GM23338 (cell line): ENCODE measurements at regions not wholly inside any gene's neighbourhood (a gene's known extent, or its start where the extent isn't known, plus 50 kb on each side); places are given as distances from the start of the nearest gene placed in this dataset.

Experiments used
- ATAC-seq: fragments of 200-7000 bp; cut with Tn5 transposase; 3 replicates; pipeline ENCODE4 v1.9.1; 2020
- DNase-seq: peaks from one replicate; pipeline ENCODE4 v3.0.0-alpha.2; 2015; ENCODE audit warnings: low spot score
- H2AFZ ChIP-seq: fragments of 200-600 bp; sonication (generic); 2 replicates; pipeline ENCODE4 v1.8.0; 2016; ENCODE audit warnings: antibody characterized with exemption, mild to moderate bottlenecking, moderate library complexity
- H3F3A ChIP-seq: fragments of 200-600 bp; sonication (generic); replicated peaks from 2 replicates; pipeline ENCODE4 v1.8.0; 2017; ENCODE audit warnings: antibody characterized with exemption, mixed run types, low read depth
- H3K27ac ChIP-seq: fragments of 200-600 bp; sonication (generic); 2 replicates; pipeline ENCODE4 v1.6.1; 2016; ENCODE audit warnings: low read depth
- H3K27me3 ChIP-seq: fragments of 200-600 bp; sonication (generic); 2 replicates; pipeline ENCODE4 v1.8.0; 2016; ENCODE audit warnings: mild to moderate bottlenecking, mixed run types, moderate library complexity; ENCODE audit not compliant: insufficient read depth
- H3K36me3 ChIP-seq: fragments of 200-600 bp; sonication (generic); 2 replicates; pipeline ENCODE4 v1.8.0; 2016; ENCODE audit warnings: mild to moderate bottlenecking; ENCODE audit not compliant: insufficient read depth
- H3K4me1 ChIP-seq: fragments of 200-600 bp; sonication (generic); 2 replicates; pipeline ENCODE4 v1.8.0; 2016; ENCODE audit warnings: mild to moderate bottlenecking, moderate library complexity; ENCODE audit not compliant: insufficient read depth
- H3K4me2 ChIP-seq: fragments of 200-600 bp; sonication (generic); 2 replicates; pipeline ENCODE4 v1.7.1; 2017; ENCODE audit warnings: mixed run types
- H3K4me3 ChIP-seq: fragments of 200-600 bp; sonication (generic); 2 replicates; pipeline ENCODE4 v1.6.1; 2016; ENCODE audit warnings: mixed run types
- H3K79me2 ChIP-seq: fragments of 200-600 bp; sonication (generic); replicated peaks from 2 replicates; pipeline ENCODE4 v1.8.0; 2017; ENCODE audit warnings: mild to moderate bottlenecking; ENCODE audit not compliant: insufficient read depth
- H3K9me2 ChIP-seq: fragments of 200-600 bp; sonication (generic); 2 replicates; pipeline ENCODE4 v1.8.0; 2017; ENCODE audit not compliant: insufficient read depth
- H4K20me1 ChIP-seq: fragments of 200-600 bp; sonication (generic); replicated peaks from 2 replicates; pipeline ENCODE4 v1.8.0; 2017; ENCODE audit warnings: mild to moderate bottlenecking; ENCODE audit not compliant: insufficient read depth
- H3K27ac Mint-ChIP-seq: 2 replicates; pipeline ENCODE4 v1.8.0; 2020; ENCODE audit warnings: inconsistent platforms, mild to moderate bottlenecking, moderate library complexity, mixed read lengths
- H3K27me3 Mint-ChIP-seq: 3 replicates; pipeline ENCODE4 v1.8.0; 2022; ENCODE audit warnings: low read depth, mild to moderate bottlenecking, moderate library complexity, mixed read lengths, inconsistent platforms; ENCODE audit not compliant: insufficient read depth, poor library complexity
- H3K36me3 Mint-ChIP-seq: 3 replicates; pipeline ENCODE4 v1.8.0; 2021; ENCODE audit warnings: low read depth, mild to moderate bottlenecking, inconsistent platforms, moderate library complexity, mixed read lengths
- H3K4me1 Mint-ChIP-seq: 3 replicates; pipeline ENCODE4 v1.8.0; 2020; ENCODE audit warnings: mild to moderate bottlenecking, inconsistent platforms, mixed read lengths
- H3K4me3 Mint-ChIP-seq: 3 replicates; pipeline ENCODE4 v1.8.0; 2021; ENCODE audit warnings: moderate library complexity, mild to moderate bottlenecking, inconsistent platforms, mixed read lengths
- H3K9me3 Mint-ChIP-seq: 3 replicates; pipeline ENCODE4 v1.8.0; 2020; ENCODE audit warnings: moderate library complexity, mild to moderate bottlenecking, inconsistent platforms, mixed read lengths
- CREB1 ChIP-seq: fragments of 250-450 bp; sonication (Bioruptor Pico); IDR thresholded peaks from 2 replicates; pipeline ENCODE4 v1.5.0; 2020; ENCODE audit warnings: low read depth, mild to moderate bottlenecking, moderate library complexity
- ETS1 ChIP-seq: IDR thresholded peaks from 2 replicates; pipeline ENCODE4 v1.6.1; 2016; ENCODE audit warnings: antibody characterized with exemption
- EZH2 ChIP-seq: fragments of 200-600 bp; sonication (generic); IDR thresholded peaks from one replicate; pipeline ENCODE4 v1.8.0; 2017; ENCODE audit warnings: antibody characterized with exemption, mild to moderate bottlenecking, low read depth; ENCODE audit not compliant: unreplicated experiment
- EZH2phosphoT487 ChIP-seq: fragments of 200-600 bp; sonication (generic); IDR thresholded peaks from one replicate; pipeline ENCODE4 v1.8.1; 2018; ENCODE audit warnings: antibody characterized with exemption; ENCODE audit not compliant: unreplicated experiment
- JUNB ChIP-seq: IDR thresholded peaks from one replicate; pipeline ENCODE4 v1.6.1; 2016; ENCODE audit warnings: antibody characterized with exemption; ENCODE audit not compliant: unreplicated experiment
- NANOG ChIP-seq: IDR thresholded peaks from 2 replicates; pipeline ENCODE4 v1.6.1; 2016; ENCODE audit warnings: antibody characterized with exemption, borderline replicate concordance
- POLR2AphosphoS5 ChIP-seq: IDR thresholded peaks from 2 replicates; pipeline ENCODE4 v1.6.1; 2016; ENCODE audit warnings: antibody characterized with exemption, low read depth
- REST ChIP-seq: IDR thresholded peaks from one replicate; pipeline ENCODE4 v1.6.1; 2018; ENCODE audit warnings: antibody characterized with exemption; ENCODE audit not compliant: unreplicated experiment
- STAT1 ChIP-seq: IDR thresholded peaks from one replicate; pipeline ENCODE4 v1.6.1; 2016; ENCODE audit warnings: antibody characterized with exemption; ENCODE audit not compliant: unreplicated experiment
- ZNF114 ChIP-seq: fragments of 250-450 bp; sonication (Bioruptor Pico); IDR thresholded peaks from 2 replicates; pipeline ENCODE4 v1.5.0; 2020; ENCODE audit warnings: mild to moderate bottlenecking, moderate library complexity
- ZNF331 ChIP-seq: fragments of 250-450 bp; sonication (Bioruptor Pico); IDR thresholded peaks from 2 replicates; pipeline ENCODE4 v1.5.0; 2020; ENCODE audit warnings: low read depth, mild to moderate bottlenecking, moderate library complexity
- ZNF462 ChIP-seq: fragments of 250-450 bp; sonication (Bioruptor Pico); IDR thresholded peaks from 2 replicates; pipeline ENCODE4 v1.5.0; 2020; ENCODE audit warnings: mild to moderate bottlenecking, moderate library complexity
- TF ChIP-seq, protein P1 (sequence below), 2 experiments: fragments of 200-600 bp in 1 of 2; sonication (generic) in 1 of 2; conservative IDR thresholded peaks; 2 replicates each; pipeline versions ENCODE4 v1.5.1 to v1.6.1; 2016 to 2017; ENCODE audit warnings: antibody characterized with exemption in 2 of 2, low read depth in 2 of 2, mild to moderate bottlenecking in 2 of 2, moderate library complexity in 1 of 2

- no peaks in the 10 kb centered on the region for H3K9me2 ChIP-seq
- H3K27me3 ChIP-seq: no peaks in the 10 kb centered on the region
- no peak overlapping the region for H3K27ac Mint-ChIP-seq
- H3K4me3 Mint-ChIP-seq: no peak overlapping the region
- TF ChIP-seq ZNF114 (CRISPR knock-in tag) (no peak), JUNB (no peak), REST (no peak), NANOG (no peak), EZH2 (no peak), ZNF331 (no peak), STAT1 (no peak), POLR2AphosphoS5 (no peak), ZNF462 (CRISPR knock-in tag) (no peak), CREB1 (CRISPR knock-in tag) (no peak), EZH2phosphoT487 (no peak), ETS1 (no peak)
- TF ChIP-seq, protein P1, sequence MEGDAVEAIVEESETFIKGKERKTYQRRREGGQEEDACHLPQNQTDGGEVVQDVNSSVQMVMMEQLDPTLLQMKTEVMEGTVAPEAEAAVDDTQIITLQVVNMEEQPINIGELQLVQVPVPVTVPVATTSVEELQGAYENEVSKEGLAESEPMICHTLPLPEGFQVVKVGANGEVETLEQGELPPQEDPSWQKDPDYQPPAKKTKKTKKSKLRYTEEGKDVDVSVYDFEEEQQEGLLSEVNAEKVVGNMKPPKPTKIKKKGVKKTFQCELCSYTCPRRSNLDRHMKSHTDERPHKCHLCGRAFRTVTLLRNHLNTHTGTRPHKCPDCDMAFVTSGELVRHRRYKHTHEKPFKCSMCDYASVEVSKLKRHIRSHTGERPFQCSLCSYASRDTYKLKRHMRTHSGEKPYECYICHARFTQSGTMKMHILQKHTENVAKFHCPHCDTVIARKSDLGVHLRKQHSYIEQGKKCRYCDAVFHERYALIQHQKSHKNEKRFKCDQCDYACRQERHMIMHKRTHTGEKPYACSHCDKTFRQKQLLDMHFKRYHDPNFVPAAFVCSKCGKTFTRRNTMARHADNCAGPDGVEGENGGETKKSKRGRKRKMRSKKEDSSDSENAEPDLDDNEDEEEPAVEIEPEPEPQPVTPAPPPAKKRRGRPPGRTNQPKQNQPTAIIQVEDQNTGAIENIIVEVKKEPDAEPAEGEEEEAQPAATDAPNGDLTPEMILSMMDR (conservative IDR thresholded peaks at IDR 0.05; ENCODE audit: low read depth in 2 of 2): no peak
- no peaks in the 10 kb centered on the region for H3F3A ChIP-seq
- no peaks in the 10 kb centered on the region for H3K9me3 Mint-ChIP-seq
- H3K4me3 ChIP-seq: no peak overlapping the region
- ATAC-seq (no peak), DNase-seq (no peak)
- H3K4me1 Mint-ChIP-seq: peaks cover 6% of the 10 kb centered on the region
- H3K36me3 ChIP-seq: no peaks in the 10 kb centered on the region
- no peaks in the 10 kb centered on the region for H3K27me3 Mint-ChIP-seq
- no peaks in the 10 kb centered on the region for H3K36me3 Mint-ChIP-seq
- H2AFZ ChIP-seq: no peak overlapping the region
- no peaks in the 10 kb centered on the region for H4K20me1 ChIP-seq
- no peak overlapping the region for H3K27ac ChIP-seq
- no peaks in the 10 kb centered on the region for H3K79me2 ChIP-seq
- no peaks in the 10 kb centered on the region for H3K4me1 ChIP-seq
- H3K4me2 ChIP-seq: no peak overlapping the region
These were observed 180.8 kb upstream of the ARGLU1 start for GRCh38 chr13:106748785-106749184.
